Upper lobe of left lung (tissue), 6 donors: ENCODE measurements at regions not wholly inside any gene's neighbourhood (a gene's known extent, or its start where the extent isn't known, plus 50 kb on each side); places are given as distances from the start of the nearest gene placed in this dataset.

Experiments used
- ATAC-seq, 2 donors: fragments of 200-7000 bp; cut with Tn5 transposase; one replicate each; pipeline ENCODE4 v1.9.1; 2022; ENCODE audit warnings: mild to moderate bottlenecking in 2 of 2, moderate library complexity in 2 of 2; ENCODE audit not compliant: low FRiP score in 2 of 2
- DNase-seq, 2 donors: peaks; one replicate each; pipeline ENCODE4 v3.0.0-alpha.2; 2019 to 2020
- H3K27ac ChIP-seq, 4 donors: fragments of 200-600 bp; sonication (generic); one replicate each; pipeline ENCODE4 v1.5.1; 2016 to 2019
- H3K27me3 ChIP-seq, 4 donors: fragments of 200-600 bp; sonication (generic); one replicate each; pipeline ENCODE4 v1.5.1; 2017 to 2019
- H3K36me3 ChIP-seq, 4 donors: fragments of 200-600 bp; sonication (generic); one replicate each; pipeline ENCODE4 v1.5.1; 2016 to 2019
- H3K4me1 ChIP-seq, 4 donors: fragments of 200-600 bp; sonication (generic); one replicate each; pipeline ENCODE4 v1.5.1; 2018 to 2019
- H3K4me3 ChIP-seq, 4 donors: fragments of 200-600 bp; sonication (generic); one replicate each; pipeline ENCODE4 v1.5.1; 2017 to 2019; ENCODE audit warnings: mild to moderate bottlenecking in 2 of 4, moderate library complexity in 1 of 4
- H3K9me3 ChIP-seq, 4 donors: fragments of 200-600 bp; sonication (generic); one replicate each; pipeline ENCODE4 v1.5.1; 2018 to 2019
- EP300 ChIP-seq, 4 donors: sonication (generic); formaldehyde crosslinking; IDR thresholded peaks; one replicate each; pipeline ENCODE4 v1.5.1; 2017; ENCODE audit warnings: antibody characterized with exemption in 4 of 4, control low read depth in 2 of 4
- POLR2A ChIP-seq, 4 donors: fragments of 450-650 bp; IDR thresholded peaks; one replicate each; pipeline ENCODE4 v1.5.1; 2016 to 2017; ENCODE audit warnings: antibody characterized with exemption in 4 of 4, mild to moderate bottlenecking in 2 of 4
- POLR2AphosphoS5 ChIP-seq, 2 donors: sonication (generic); formaldehyde crosslinking; IDR thresholded peaks; one replicate each; pipeline ENCODE4 v1.5.1; 2017; ENCODE audit warnings: antibody characterized with exemption in 2 of 2
- WGBS, 2 donors: methylation state at CpG; one replicate each; pipeline ENCODE4 v1.1.5; 2017 to 2018; 5-methylcytosine and 5-hydroxymethylcytosine counted together
- TF ChIP-seq, protein P1 (sequence below), 6 experiments: fragments of 450-650 bp in 4 of 6; fragments of 200-600 bp in 2 of 6; sonication (generic) in 2 of 6; IDR thresholded peaks; one replicate each; pipeline ENCODE4 v1.5.1; 2016 to 2019; ENCODE audit warnings: antibody characterized with exemption in 6 of 6
- donor health status: DM: no; HTN: no; CAD: no; lungs with moderate emphysema.
- donor health status: DM: no; HTN: yes; CAD: no; lungs with severe emphysema.

DNA sequence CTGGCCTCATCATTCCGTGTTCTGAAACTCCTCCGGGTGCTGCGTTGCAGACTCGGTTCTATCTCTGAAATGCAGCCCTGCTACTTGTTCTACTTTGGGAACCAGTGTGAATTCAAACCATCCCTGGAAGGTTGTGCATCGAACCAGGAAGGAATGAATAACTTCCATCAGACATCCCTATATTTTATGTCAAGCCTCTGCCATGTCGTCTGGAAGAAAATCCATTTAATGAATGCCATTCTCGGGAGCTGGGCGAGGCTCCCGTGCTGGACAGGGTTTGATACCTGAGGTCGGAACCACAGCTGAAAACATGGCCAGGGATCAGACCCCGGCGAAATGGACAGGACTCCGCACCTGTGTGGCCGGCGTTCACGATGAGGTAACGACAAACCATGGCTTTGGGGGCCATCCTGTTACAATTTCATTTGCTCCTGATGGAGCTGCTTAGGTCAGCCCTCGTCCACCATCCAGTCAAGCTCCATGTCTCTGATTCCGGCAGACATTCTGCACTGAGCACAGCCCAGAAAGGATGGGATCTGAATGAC, 821.6 kb downstream of the GALR1 start:
- no peak overlapping the region for H3K27ac ChIP-seq
- no peak for ATAC-seq

DNA sequence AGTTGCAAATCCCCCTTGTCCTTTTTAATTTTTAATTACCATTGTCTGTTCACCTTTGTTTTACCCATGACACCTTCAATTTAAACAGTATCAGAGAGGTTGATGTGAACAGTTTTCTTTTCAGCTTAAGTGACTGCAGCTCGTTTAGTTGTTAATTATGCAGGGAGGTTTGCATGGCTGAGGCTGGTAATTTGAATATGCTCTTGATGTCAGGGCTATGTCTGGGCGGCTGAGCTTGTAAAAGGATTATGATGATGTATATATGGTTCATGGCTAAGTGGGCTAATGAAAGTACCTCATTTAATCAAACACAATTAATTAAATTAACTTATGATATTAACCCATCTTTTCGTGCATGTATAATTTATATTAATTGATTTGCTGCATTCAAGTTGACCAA, 822.1 kb downstream of the GALR1 start:
- H3K4me1 ChIP-seq: peaks cover 0 to 8% (median 5%) of the 10 kb centered on the region in 4 donors
- no peak for DNase-seq
- H3K36me3 ChIP-seq: no peaks in the 10 kb centered on the region
- WGBS, 2 donors: 83 to 86% methylated on average over 3 of the region's 3 CpGs
- H3K27ac ChIP-seq: no peak overlapping the region
- TF ChIP-seq, protein P1, sequence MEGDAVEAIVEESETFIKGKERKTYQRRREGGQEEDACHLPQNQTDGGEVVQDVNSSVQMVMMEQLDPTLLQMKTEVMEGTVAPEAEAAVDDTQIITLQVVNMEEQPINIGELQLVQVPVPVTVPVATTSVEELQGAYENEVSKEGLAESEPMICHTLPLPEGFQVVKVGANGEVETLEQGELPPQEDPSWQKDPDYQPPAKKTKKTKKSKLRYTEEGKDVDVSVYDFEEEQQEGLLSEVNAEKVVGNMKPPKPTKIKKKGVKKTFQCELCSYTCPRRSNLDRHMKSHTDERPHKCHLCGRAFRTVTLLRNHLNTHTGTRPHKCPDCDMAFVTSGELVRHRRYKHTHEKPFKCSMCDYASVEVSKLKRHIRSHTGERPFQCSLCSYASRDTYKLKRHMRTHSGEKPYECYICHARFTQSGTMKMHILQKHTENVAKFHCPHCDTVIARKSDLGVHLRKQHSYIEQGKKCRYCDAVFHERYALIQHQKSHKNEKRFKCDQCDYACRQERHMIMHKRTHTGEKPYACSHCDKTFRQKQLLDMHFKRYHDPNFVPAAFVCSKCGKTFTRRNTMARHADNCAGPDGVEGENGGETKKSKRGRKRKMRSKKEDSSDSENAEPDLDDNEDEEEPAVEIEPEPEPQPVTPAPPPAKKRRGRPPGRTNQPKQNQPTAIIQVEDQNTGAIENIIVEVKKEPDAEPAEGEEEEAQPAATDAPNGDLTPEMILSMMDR (IDR thresholded peaks at IDR 0.05): no peak
- TF ChIP-seq POLR2A (IDR thresholded peaks at IDR 0.05) (no peak), EP300 (IDR thresholded peaks at IDR 0.05) (no peak), POLR2AphosphoS5 (IDR thresholded peaks at IDR 0.05) (no peak)
- no peak overlapping the region for H3K4me3 ChIP-seq
- no peaks in the 10 kb centered on the region for H3K27me3 ChIP-seq
- no peak for ATAC-seq
- H3K9me3 ChIP-seq: peaks cover 0 to 6% (median 0%) of the 10 kb centered on the region in 4 donors

More for the DNA sequence above, 821.6 kb downstream of the GALR1 start:
- TF ChIP-seq EP300 (IDR thresholded peaks at IDR 0.05) (no peak), POLR2A (IDR thresholded peaks at IDR 0.05) (no peak), POLR2AphosphoS5 (IDR thresholded peaks at IDR 0.05) (no peak)
- TF ChIP-seq, protein P1 (IDR thresholded peaks at IDR 0.05): no peak
- Histone ChIP-seq H3K27me3 (no peaks in the 10 kb centered on the region), H3K4me3 (no peak overlapping the region), H3K9me3 (peaks cover 0 to 6% (median 0%) of the 10 kb centered on the region in 4 donors), H3K36me3 (no peaks in the 10 kb centered on the region), H3K4me1 (peaks cover 0 to 8% (median 5%) of the 10 kb centered on the region in 4 donors)
- DNase-seq: no peak
- WGBS, 2 donors: 87 to 89% methylated on average over 19 of the region's 19 CpGs

DNA sequence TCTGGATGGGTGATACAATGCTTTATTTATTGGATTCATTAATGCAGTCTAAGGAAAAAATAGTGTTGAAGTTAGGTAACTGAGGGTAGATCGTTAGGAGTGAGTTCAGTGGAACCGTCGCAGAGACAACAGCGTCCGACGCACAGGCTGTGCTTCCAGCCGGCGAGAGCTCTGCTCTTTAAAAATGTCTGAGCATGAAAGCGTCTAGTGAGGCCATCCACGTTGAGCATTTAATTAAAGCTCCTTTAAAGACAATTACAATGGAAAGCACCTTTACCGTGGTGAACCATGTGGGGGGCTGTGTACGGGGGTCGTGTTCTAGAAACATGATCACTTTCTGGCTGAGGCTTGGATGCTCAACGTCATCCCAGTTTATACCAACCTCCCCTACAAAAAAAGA, 822.7 kb downstream of the GALR1 start:
- ATAC-seq: no peak
- Histone ChIP-seq H3K4me3 (no peak overlapping the region), H3K9me3 (peaks cover 0 to 5% (median 0%) of the 10 kb centered on the region in 4 donors), H3K27me3 (no peaks in the 10 kb centered on the region), H3K4me1 (peaks cover 0 to 8% (median 5%) of the 10 kb centered on the region in 4 donors), H3K27ac (no peak overlapping the region), H3K36me3 (no peaks in the 10 kb centered on the region)
- DNase-seq: no peak
- TF ChIP-seq POLR2A (IDR thresholded peaks at IDR 0.05) (no peak), EP300 (IDR thresholded peaks at IDR 0.05) (no peak), POLR2AphosphoS5 (IDR thresholded peaks at IDR 0.05) (no peak)
- TF ChIP-seq, protein P1 (IDR thresholded peaks at IDR 0.05): no peak
- 84 to 86% methylated on average over 14 of the region's 14 CpGs for WGBS, 2 donors

DNA sequence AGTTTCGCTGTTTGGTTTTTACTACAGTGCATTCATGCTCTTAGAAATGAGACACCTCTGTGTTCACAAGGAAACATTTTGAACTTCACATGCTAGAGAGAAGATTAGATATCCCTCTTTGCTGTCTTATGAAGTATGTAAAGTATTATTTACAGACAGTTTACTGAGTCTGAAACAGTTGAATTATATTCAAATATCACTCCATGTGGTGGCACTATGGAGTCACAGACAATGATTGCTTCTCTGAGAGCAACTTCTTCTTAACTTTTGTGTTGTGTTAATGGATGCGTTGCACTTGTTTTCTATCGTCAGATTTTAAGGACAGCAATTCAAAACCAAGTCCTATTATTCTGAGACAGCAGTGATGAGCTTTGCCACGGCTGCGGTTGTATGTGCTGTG, 823.6 kb downstream of the GALR1 start:
- H3K9me3 ChIP-seq: no peaks in the 10 kb centered on the region
- DNase-seq: no peak
- TF ChIP-seq POLR2AphosphoS5 (IDR thresholded peaks at IDR 0.05): no peak
- no peak for TF ChIP-seq POLR2A (IDR thresholded peaks at IDR 0.05)
- no peak for TF ChIP-seq EP300 (IDR thresholded peaks at IDR 0.05)
- TF ChIP-seq, protein P1 (IDR thresholded peaks at IDR 0.05): peak in 3 of 6 experiments; percentile 25 to 35 (median 31)
- no peak for ATAC-seq
- 49 to 51% methylated on average over 5 of the region's 5 CpGs for WGBS, 2 donors
- no peak overlapping the region for H3K27ac ChIP-seq
- H3K27me3 ChIP-seq: no peaks in the 10 kb centered on the region
- no peaks in the 10 kb centered on the region for H3K36me3 ChIP-seq
- H3K4me1 ChIP-seq: peaks cover 0 to 8% (median 5%) of the 10 kb centered on the region in 4 donors
- no peak overlapping the region for H3K4me3 ChIP-seq
